Smooth muscle cell (in vitro differentiated cells): ENCODE measurements at regions not wholly inside any gene's neighbourhood (a gene's known extent, or its start where the extent isn't known, plus 50 kb on each side); places are given as distances from the start of the nearest gene placed in this dataset.

Source experiments
- DNase-seq: peaks from one replicate; lab custom pipeline; 2025; ENCODE audit not compliant: unreplicated experiment; lab: John Stamatoyannopoulos, UW
- H2AFZ ChIP-seq: fragments of 200-600 bp; sonication (generic); 2 replicates; pipeline ENCODE4 v1.6.0; 2016; ENCODE audit warnings: antibody characterized with exemption, low read depth, mild to moderate bottlenecking
- H3F3A ChIP-seq: fragments of 200-600 bp; sonication (generic); 2 replicates; pipeline ENCODE4 v1.6.0; 2017; ENCODE audit warnings: antibody characterized with exemption, low read depth
- H3K27ac ChIP-seq: fragments of 200-600 bp; sonication (generic); 2 replicates; pipeline ENCODE4 v1.5.1; 2016; ENCODE audit warnings: low read depth, mild to moderate bottlenecking
- H3K27me3 ChIP-seq: fragments of 200-600 bp; sonication (generic); 2 replicates; pipeline ENCODE4 v1.6.1; 2016; ENCODE audit warnings: low read depth, mild to moderate bottlenecking
- H3K36me3 ChIP-seq: fragments of 200-600 bp; sonication (generic); 2 replicates; pipeline ENCODE4 v1.5.1; 2016; ENCODE audit warnings: low read depth
- H3K4me1 ChIP-seq: fragments of 200-600 bp; sonication (generic); 2 replicates; pipeline ENCODE4 v1.5.1; 2016; ENCODE audit warnings: low read depth
- H3K4me2 ChIP-seq: fragments of 200-600 bp; sonication (generic); 2 replicates; pipeline ENCODE4 v1.6.0; 2016; ENCODE audit warnings: mild to moderate bottlenecking
- H3K4me3 ChIP-seq: fragments of 200-600 bp; sonication (generic); 2 replicates; pipeline ENCODE4 v1.5.1; 2016; ENCODE audit warnings: mild to moderate bottlenecking
- H3K79me2 ChIP-seq: fragments of 200-600 bp; sonication (generic); 2 replicates; pipeline ENCODE4 v1.6.0; 2016; ENCODE audit warnings: low read depth, mild to moderate bottlenecking
- H3K9ac ChIP-seq: fragments of 200-600 bp; sonication (generic); 2 replicates; pipeline ENCODE4 v1.6.0; 2016; ENCODE audit warnings: low read depth
- H3K9me3 ChIP-seq: fragments of 200-600 bp; sonication (generic); replicated peaks from 2 replicates; pipeline ENCODE4 v1.5.1; 2016; ENCODE audit warnings: low read depth
- H4K20me1 ChIP-seq: fragments of 200-600 bp; sonication (generic); 2 replicates; pipeline ENCODE4 v1.6.0; 2016; ENCODE audit warnings: low read depth
- CTCF ChIP-seq: fragments of 200-600 bp; sonication (generic); IDR thresholded peaks from 2 replicates; pipeline ENCODE4 v1.5.1; 2017; ENCODE audit warnings: borderline replicate concordance, mild to moderate bottlenecking, antibody characterized with exemption; ENCODE audit not compliant: insufficient read depth, poor library complexity, severe bottlenecking
- WGBS: methylation state at CpG from one replicate; pipeline ENCODE4 v1.1.7; 2016; ENCODE audit warnings: low lambda C conversion rate; 5-methylcytosine and 5-hydroxymethylcytosine counted together

- no peaks in the 10 kb centered on the region for H3K9me3 ChIP-seq
- H3K9ac ChIP-seq, result no peak overlapping the region
- H3K4me3 ChIP-seq, result no peak overlapping the region
- peak overlapping the region; percentile 8 for H3K4me2 ChIP-seq
- no peaks in the 10 kb centered on the region for H3K36me3 ChIP-seq
- H3K79me2 ChIP-seq, result no peaks in the 10 kb centered on the region
- H3K27ac ChIP-seq, result no peak overlapping the region
- 39% methylated on average over 6 of the region's 6 CpGs for WGBS
- H3K4me1 ChIP-seq, result no peaks in the 10 kb centered on the region
- no peaks in the 10 kb centered on the region for H3K27me3 ChIP-seq
- H4K20me1 ChIP-seq, result no peaks in the 10 kb centered on the region
- H3F3A ChIP-seq, result peaks cover 4% of the 10 kb centered on the region
- peak overlapping the region; percentile 57 for H2AFZ ChIP-seq
- no peak for DNase-seq
- TF ChIP-seq CTCF, result no peak
Observed at GRCh38 chr4:176579226-176579625, 213.5 kb downstream of the VEGFC start.

GRCh38 chr4:176583278-176583677, 209.4 kb downstream of the VEGFC start:
- Histone ChIP-seq H3K27ac (no peak overlapping the region), H3K36me3 (no peaks in the 10 kb centered on the region), H3K9ac (no peak overlapping the region), H4K20me1 (no peaks in the 10 kb centered on the region), H3K4me1 (peaks cover 6% of the 10 kb centered on the region), H3K4me3 (no peak overlapping the region), H3K27me3 (no peaks in the 10 kb centered on the region), H3K79me2 (no peaks in the 10 kb centered on the region), H2AFZ (no peak overlapping the region), H3K9me3 (no peaks in the 10 kb centered on the region), H3K4me2 (no peak overlapping the region), H3F3A (peaks cover 4% of the 10 kb centered on the region)
- no peak for DNase-seq
- 93% methylated on average over 5 of the region's 5 CpGs for WGBS
- TF ChIP-seq CTCF, result no peak

- H3F3A ChIP-seq, result peaks cover 4% of the 10 kb centered on the region
- TF ChIP-seq CTCF, result no peak
- no peak overlapping the region for H3K4me3 ChIP-seq
- H3K9ac ChIP-seq, result no peak overlapping the region
- H3K9me3 ChIP-seq, result no peaks in the 10 kb centered on the region
- peaks cover 6% of the 10 kb centered on the region for H3K4me1 ChIP-seq
- peak overlapping the region; percentile 45 for H3K27ac ChIP-seq
- no peak for DNase-seq
- H3K79me2 ChIP-seq, result no peaks in the 10 kb centered on the region
- peak overlapping the region; percentile 72 for H3K4me2 ChIP-seq
- H3K27me3 ChIP-seq, result no peaks in the 10 kb centered on the region
- peak overlapping the region; percentile 49 for H2AFZ ChIP-seq
- no peaks in the 10 kb centered on the region for H4K20me1 ChIP-seq
- WGBS, result 60% methylated on average over 7 of the region's 7 CpGs
- H3K36me3 ChIP-seq, result no peaks in the 10 kb centered on the region
Observed at GRCh38 chr4:176584031-176584606, 208.6 kb downstream of the VEGFC start.

- Histone ChIP-seq H3K27ac (peak overlapping the region; percentile 38), H3K36me3 (no peaks in the 10 kb centered on the region), H3K9ac (no peak overlapping the region), H3K79me2 (no peaks in the 10 kb centered on the region), H3K27me3 (no peaks in the 10 kb centered on the region), H4K20me1 (no peaks in the 10 kb centered on the region), H3K4me1 (peaks cover 6% of the 10 kb centered on the region), H3K4me2 (peak overlapping the region; percentile 69), H3F3A (peaks cover 4% of the 10 kb centered on the region), H3K9me3 (peaks cover 4% of the 10 kb centered on the region), H3K4me3 (no peak overlapping the region), H2AFZ (no peak overlapping the region)
- no peak for DNase-seq
- no peak for TF ChIP-seq CTCF
- WGBS, result 31% methylated on average over 2 of the region's 2 CpGs
Observed at GRCh38 chr4:176587920-176588319, 204.8 kb downstream of the VEGFC start.
